Kidney epithelial cell (primary cell): ENCODE measurements at regions not wholly inside any gene's neighbourhood (a gene's known extent, or its start where the extent isn't known, plus 50 kb on each side); places are given as distances from the start of the nearest gene placed in this dataset.
"Not testable (repeated sequence)": the region's sequence is repeated elsewhere in the genome, so short reads cannot be mapped to it uniquely, and the experiment has no call there.

Experiments used
- DNase-seq: peaks from one replicate; pipeline ENCODE4 v3.0.0-alpha.2; 2010; ENCODE audit warnings: low read depth
- H3K27me3 ChIP-seq: 2 replicates; pipeline ENCODE4 v1.6.0; 2011; ENCODE audit warnings: low read length; ENCODE audit not compliant: control insufficient read depth, insufficient read depth
- H3K36me3 ChIP-seq: 2 replicates; pipeline ENCODE4 v1.5.1; 2011; ENCODE audit warnings: low read length; ENCODE audit not compliant: control insufficient read depth, insufficient read depth
- H3K4me3 ChIP-seq: 2 replicates; pipeline ENCODE4 v1.5.1; 2011; ENCODE audit warnings: low read depth, mild to moderate bottlenecking, control low read depth, low read length
- CTCF ChIP-seq: IDR thresholded peaks from 2 replicates; pipeline ENCODE4 v1.5.1; 2011; ENCODE audit warnings: mild to moderate bottlenecking, moderate library complexity, low read length, control low read depth, inconsistent platforms; ENCODE audit not compliant: insufficient read depth, poor library complexity, severe bottlenecking

- Histone ChIP-seq H3K27me3 (no peaks in the 10 kb centered on the region), H3K4me3 (no peak overlapping the region), H3K36me3 (no peaks in the 10 kb centered on the region)
- TF ChIP-seq CTCF = no peak
- DNase-seq = no peak
Measured at GRCh38 chr4:133275246-133275645, 126.2 kb downstream of the PCDH10 start.

- no peak for TF ChIP-seq CTCF
- Histone ChIP-seq H3K36me3 (no peaks in the 10 kb centered on the region), H3K27me3 (no peaks in the 10 kb centered on the region), H3K4me3 (no peak overlapping the region)
- no peak for DNase-seq
Measured at GRCh38 chr4:133273401-133273800, 124.3 kb downstream of the PCDH10 start.

GRCh38 chr4:133270021-133270570 lies 121.0 kb downstream of the PCDH10 start:
- no peak overlapping the region for H3K4me3 ChIP-seq
- DNase-seq = no peak
- no peaks in the 10 kb centered on the region for H3K36me3 ChIP-seq
- no peaks in the 10 kb centered on the region for H3K27me3 ChIP-seq
- no peak for TF ChIP-seq CTCF

- Histone ChIP-seq H3K4me3 (no peak overlapping the region), H3K27me3 (no peaks in the 10 kb centered on the region), H3K36me3 (no peaks in the 10 kb centered on the region)
- no peak for DNase-seq
- TF ChIP-seq CTCF = no peak
Measured at GRCh38 chr4:133268205-133268604, 119.1 kb downstream of the PCDH10 start.

GRCh38 chr4:133267506-133267905 lies 118.4 kb downstream of the PCDH10 start:
- H3K27me3 ChIP-seq, H3K4me3 ChIP-seq, DNase-seq, H3K36me3 ChIP-seq: not testable (repeated sequence)

- H3K36me3 ChIP-seq, H3K27me3 ChIP-seq, DNase-seq, H3K4me3 ChIP-seq: not testable (repeated sequence)
Measured at GRCh38 chr4:133266966-133267365, 117.9 kb downstream of the PCDH10 start.

- not testable (repeated sequence) for H3K36me3 ChIP-seq, H3K4me3 ChIP-seq, DNase-seq, H3K27me3 ChIP-seq
Measured at GRCh38 chr4:133264251-133264650, 115.2 kb downstream of the PCDH10 start.
